CD4-positive, alpha-beta T cell treated with Interleukin-1 beta for 1 hour (primary cell): ENCODE measurements at regions not wholly inside any gene's neighbourhood (a gene's known extent, or its start where the extent isn't known, plus 50 kb on each side); places are given as distances from the start of the nearest gene placed in this dataset.
A peak's percentile ranks its signal among the peaks of the same experiment; 100 is the strongest.

Source experiments
- DNase-seq, 2 donors: peaks; one replicate each; pipeline ENCODE4 v3.0.0-alpha.2; 2020 to 2022

DNA sequence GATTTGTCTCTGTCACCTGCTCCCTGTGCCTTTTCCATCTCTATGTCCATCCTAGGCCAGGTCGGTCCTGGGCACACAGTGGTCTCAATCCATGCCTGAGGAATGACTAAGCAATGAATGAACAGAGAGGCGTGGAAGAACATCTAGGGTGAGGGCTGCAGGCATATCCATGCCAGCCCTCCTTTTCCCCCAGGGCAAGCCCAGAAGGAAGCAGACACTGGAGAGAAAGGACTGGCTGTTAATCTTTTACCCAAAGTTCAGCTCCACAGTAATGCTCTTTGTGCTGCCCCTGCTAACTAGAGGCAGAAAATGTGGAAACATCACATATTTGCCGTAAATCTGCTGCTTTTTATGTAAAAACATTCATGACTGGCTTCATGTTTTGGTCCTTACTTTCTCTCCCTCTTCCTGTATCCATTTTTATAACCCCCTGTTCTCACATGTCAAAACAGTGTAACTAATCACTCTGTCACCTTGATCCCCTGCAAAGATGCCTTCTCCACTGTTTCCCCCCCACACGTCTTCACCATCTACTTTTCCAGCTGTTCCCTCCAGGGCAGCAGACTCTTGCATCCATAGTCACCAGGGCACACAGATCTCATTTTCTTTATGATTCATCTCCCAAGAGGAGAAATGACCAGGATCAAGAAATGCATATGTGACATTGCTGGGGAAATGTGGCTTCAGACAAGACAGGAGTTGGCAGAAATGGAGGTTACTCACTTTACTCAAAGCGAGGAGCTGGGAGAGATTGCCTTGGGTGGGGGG is 166.4 kb upstream of the PROX1 start:
- no peak for DNase-seq

DNA sequence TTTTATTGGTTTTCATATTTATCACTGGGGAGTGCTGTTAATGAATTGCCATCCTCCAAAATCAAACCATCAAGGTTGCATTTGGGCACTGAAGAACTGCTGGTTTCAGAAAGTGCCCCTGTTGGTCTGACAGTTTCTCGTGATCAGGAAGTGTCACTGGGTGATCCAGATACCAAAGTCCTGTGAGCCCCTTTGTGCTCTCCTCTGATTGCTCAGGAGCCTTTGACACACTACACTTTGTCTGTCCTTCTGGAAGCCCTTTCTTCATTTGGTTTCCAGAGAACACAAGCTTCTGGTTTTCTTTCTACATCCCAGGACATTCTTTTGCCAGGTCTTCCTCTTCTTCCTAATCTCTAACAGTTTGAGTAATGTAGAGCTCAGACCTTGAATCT is 165.8 kb upstream of the PROX1 start:
- no peak for DNase-seq

DNA sequence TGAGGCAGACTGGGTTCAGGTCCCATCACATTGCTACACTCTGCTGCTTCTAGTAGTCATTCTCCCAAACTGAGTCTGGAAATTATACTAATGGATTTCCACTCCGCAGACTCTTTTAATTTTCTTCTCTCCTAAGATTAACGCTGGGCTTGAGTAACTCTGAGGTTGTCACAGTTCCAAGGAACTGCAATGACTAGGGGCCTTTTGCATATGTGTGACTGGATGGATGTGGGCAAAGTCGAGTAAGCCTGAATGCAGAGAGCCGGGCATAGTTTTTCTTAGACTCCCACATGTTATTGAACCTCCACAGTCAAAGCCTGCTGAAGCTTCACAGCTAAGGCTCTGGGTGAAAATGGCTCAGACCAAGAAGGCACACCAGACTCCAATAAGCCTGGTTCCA is 160.9 kb upstream of the PROX1 start:
- DNase-seq = no peak

DNA sequence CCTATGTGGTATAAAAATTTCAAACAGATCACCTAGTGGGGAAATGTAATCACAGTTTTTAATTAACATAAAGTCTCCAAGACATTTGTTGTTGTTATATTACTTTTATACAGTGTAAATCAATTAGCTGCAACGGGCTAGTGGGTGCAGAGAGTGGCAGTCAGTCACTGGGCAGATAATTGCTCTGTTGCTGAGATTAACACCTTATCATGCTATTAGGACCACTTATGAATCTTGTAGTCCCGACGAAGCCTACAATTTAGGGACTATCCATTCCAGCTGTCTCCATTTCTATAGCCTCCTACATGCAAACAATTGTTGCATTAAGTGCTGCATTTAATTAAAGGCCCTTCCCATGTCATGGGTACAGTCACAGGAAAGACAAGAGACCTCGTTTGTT is 158.9 kb upstream of the PROX1 start:
- no peak for DNase-seq

DNA sequence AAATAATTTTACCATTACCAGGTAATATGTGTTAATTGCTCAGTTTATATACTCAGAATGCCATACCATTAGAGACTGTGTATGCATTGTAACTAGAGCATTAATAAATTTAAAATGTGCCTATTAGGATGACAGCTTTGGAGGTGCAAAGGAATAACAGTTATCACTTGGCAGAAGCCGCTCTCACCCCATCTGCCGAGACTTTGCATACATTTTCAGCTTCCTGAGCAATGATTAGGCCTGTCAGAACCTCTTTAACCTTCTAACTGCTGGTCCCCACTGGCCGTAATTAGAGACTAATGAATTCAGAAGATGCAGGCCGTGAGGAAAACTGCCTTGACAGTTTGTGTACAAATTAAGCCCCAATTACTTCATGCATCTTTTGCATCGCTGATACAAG is 158.0 kb upstream of the PROX1 start:
- DNase-seq = no peak

DNA sequence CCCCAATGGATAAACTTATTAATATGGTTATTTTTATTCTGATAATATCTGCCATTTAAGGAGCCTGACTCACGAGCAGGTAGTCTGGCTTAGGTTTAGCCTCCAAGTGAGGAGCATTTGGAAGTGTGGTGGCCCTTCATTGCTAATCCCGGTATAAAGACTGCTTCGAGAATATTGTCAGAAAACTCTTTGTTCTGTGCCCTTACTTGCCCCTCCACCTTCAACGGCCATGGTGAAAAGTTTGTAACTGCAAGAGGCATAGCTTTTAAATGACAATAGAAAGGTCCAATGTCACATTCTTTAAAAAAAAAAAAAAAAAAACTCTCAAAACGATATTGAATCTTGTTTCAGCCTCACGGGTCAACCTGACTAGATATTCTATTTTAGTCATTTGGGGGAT is 157.4 kb upstream of the PROX1 start:
- DNase-seq = no peak

DNA sequence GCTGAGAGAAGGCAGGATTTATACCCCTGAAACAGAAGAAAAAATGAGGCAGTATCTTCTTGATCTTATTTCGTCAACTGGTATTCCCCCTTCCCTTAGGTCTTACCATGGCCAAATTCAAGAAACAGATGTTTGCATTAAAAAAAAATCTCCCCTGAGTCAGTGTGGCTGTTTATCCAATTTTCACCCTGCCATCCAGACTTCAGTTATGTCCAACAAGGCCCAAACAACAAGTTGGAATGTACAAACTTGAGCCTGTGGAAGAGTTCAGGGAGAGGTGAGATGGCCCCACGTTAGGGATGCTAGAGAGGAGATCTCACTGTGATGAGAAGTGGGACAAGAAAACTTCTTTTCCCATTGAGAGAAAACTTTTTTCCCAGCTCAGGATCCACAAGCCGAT is 147.2 kb upstream of the PROX1 start:
- DNase-seq = no peak

DNA sequence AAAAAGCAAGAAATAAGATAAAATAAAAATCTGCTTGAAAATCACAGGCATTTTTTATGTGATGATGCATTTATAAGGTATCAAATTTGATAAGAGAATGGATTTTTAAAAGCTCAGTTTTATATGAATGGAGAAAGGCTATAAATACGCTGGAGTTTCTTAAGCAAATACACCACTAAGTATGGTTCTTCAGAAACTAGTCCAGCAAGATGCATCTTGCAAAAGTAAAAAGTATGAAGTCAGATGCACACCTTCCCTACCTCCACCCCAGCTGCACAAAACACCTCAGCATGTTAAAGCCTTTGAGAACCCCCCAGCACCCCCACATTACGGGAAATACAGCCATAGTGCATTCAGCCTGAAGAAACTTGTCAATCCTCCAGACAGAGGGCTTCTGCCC is 143.1 kb upstream of the PROX1 start:
- no peak for DNase-seq

DNA sequence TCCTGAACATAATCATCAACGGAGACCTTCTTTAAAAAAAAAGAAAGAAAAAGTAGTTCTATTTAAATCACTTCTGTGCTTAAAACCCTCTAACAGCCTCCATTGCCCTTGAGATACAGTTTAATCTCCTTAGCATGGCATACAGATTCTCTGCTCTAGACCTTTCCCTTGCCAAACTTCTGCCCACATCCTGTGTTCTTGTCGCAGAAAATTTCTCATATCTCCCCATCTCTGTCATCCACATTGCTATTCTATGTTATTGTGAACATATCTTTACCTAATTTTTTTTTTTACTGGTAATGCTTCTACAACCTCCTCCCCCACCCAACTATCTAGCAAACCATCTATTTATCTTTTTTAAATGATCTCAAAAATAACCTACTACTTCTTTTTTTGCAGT is 135.7 kb upstream of the PROX1 start:
- peak; percentile 13 to 20 for DNase-seq

DNA sequence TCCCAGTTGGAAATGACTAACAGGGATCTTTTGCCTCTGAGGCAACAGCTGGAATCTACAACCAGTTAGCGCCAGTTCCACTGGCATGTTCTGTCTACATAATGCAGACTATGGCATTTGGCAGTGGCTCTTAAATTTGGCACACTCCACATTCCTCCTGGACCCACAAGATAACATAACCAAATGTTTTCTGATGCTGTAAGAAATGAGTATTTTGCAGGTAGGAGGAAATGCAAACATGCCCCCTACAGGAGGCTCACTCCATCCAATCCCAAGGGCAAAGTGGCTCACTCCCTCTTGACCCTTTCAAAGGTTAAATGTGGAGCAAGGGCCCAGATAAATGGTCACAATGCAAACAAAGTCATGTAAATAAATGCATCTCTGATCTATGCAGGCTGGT is 129.2 kb upstream of the PROX1 start:
- no peak for DNase-seq

DNA sequence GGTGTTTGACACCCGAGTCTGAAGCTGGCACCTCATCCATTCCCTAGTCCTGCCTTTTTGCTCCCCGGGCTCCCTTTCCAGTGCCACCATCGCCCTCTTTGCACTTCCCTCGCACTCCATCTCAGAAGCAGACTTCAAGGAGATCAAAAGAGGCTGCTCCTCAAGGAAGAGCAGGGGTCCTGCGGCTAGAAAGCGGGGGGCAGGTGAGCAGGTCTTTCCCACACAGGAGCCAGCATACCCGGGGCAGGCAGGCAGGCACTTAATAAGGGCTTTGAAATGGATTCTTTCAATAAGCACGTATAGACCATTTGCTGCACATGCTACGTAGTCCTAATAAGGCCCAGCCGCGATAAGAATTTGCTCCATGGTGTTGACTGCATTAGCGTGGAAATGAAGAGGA is 125.9 kb upstream of the PROX1 start:
- no peak for DNase-seq

DNA sequence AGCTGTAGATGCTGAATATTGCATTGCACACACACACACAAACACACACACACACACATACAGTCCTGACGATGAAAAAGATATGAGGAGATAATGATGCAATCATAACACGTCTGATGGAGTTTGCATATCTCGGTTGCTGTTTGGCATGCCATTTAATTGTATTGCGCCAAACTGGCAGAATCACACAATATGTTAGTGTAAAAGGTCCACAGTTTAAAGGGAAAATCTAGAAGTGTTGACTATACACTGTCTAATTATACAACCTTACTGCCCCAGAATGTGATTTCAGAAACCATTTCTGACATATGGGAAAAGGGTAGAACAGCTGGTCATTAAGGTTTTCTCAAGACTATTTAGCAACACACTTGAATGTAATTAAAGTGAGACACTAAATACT is 123.7 kb upstream of the PROX1 start:
- DNase-seq = no peak

DNA sequence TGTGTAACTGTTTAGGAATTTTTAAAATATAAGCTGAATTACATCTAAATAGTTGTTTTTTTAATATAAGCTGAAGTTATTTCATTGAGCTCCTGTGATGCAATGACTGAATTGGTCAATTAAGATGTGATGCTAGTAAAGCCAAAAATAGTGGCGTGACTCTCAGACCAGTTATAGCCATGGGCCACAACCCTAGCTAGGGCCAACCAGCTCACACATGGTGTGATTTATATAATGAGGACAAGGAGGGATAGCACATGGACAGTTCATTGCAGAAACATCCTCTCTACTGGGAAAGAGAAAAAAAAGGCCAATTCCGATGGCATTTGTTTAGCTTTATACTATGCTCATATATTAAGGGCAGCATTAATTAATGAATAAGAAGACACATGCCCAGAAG is 119.3 kb upstream of the PROX1 start:
- no peak for DNase-seq

DNA sequence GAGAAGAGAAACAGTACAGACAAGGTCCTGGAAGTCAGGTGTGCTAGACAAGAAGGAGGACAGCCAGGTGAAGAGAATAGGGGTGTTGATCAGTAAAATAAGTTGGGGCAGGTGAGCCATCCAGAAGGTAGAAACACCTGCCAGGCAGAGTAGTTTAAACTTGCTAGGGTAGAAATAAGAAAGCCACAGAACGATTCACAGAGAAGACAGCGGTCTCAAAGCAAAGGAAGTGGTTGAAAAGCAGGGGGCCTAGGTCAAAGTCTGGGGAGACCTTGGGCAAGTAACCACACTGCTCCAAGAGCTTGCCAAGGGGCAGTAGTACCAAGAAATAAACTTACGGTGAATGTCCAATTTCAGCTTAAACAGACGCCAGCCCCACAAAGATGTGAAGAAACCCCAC is 116.6 kb upstream of the PROX1 start:
- DNase-seq = no peak

DNA sequence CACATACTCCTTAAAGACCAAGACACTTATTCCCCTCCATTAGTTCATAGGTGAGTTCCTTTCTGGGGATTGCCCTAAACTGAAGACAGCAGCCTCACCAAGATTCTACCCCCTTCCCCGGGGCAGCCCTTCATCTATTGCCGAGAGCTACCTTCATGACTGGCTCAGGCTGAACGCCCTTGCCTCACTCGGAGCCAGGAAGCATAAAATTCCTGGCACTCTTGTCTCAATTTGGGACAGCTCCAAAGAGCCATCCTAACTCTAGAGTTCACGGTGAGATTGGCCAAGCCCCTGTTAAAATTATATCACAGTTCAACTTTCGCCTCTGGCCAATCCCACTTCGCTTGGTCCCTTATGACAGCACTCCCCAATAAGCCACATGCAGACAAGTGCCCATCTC is 113.0 kb upstream of the PROX1 start:
- DNase-seq = no peak

DNA sequence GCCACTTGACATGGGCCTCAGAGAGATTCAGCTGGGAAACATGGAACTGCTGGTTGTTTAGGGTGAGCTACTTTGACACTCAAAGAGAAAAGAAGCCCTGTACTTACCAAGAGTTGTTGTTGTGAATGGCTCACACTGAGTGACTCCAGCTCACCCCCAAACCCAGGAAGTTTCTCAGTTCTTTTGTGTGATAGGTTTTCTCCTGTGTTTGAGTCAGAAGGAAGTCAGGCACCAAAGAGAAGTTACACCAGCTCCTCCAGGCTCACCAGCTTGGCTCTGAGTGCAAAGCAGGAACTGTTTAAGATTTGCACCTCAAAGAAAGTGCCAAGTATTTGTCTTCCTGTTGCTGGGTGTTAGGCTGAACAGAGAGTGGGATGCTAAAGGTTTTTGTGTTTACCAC is 111.2 kb upstream of the PROX1 start:
- no peak for DNase-seq

DNA sequence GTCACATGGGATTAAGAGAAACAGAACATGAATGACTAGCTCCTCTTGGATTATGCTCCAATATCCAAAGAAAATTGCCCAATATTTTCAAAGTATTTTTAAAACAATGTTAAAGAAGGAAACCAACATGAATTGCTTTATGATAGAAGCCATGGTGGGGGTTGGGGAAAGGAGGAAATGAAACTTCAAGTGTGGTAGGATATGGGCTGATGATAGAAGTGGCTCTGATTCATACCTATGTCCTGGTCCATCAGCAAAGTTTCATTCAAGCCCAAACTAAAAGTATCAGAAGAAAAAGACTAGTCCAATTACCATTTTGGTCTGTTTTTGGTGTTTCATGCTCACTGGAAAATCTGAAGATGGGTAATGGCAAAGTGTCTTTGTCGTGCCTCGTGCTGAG is 104.2 kb upstream of the PROX1 start:
- no peak for DNase-seq

DNA sequence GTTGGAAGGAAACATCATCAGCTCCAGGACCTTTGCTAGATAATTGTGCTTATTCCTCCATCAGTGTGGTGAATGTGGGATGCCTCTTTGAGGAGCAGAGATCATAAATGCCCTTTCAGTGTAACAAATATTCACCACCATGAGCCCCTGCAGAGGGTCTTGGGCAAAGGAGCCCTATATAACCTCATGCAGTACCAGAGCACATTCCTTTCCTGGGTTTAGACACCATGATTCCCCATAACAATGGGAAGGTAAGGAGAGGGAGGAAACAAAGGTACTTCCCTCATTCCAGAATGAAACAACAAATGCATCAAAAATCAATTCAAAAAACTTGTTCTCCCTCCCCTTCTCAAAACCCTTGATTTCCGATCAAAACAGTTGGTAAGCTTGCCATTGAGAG is 103.4 kb upstream of the PROX1 start:
- no peak for DNase-seq

DNA sequence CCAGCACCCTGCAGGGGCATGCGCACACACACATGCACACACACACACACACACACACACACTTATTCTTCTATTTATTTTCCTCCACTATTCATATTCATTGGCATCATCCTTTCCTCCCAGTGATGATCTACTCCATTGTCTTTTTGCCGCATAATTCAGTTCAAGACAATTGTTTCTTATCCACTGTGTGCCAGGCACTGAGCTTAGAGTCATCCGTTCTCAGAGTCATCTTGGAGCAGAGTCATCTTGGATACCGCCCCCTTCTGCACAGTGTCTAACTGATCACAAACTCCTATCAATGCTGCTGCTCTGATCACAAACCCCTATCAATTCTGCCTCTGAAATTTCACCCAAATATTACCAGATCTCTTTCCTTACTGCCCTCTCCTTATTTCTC is 102.8 kb upstream of the PROX1 start:
- DNase-seq = no peak

DNA sequence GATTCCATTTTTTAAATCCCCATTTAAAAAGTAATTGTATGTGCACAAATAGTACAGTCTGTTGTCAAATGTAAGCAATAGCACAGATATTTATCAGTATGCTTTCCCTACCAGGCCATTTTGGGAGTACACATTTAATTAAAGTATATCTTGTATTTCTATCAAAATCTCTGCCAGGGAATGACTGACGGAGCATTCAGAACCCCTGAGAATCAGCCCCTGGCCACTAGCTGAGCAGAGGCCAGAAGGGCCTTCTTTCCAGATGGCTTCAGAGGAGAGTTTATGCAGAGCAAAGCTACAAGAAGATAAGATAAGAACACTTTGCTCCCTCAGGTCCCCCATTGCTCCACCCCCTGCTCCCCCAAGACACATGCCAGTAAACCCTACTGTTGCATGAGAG is 99.9 kb upstream of the PROX1 start:
- no peak for DNase-seq

DNA sequence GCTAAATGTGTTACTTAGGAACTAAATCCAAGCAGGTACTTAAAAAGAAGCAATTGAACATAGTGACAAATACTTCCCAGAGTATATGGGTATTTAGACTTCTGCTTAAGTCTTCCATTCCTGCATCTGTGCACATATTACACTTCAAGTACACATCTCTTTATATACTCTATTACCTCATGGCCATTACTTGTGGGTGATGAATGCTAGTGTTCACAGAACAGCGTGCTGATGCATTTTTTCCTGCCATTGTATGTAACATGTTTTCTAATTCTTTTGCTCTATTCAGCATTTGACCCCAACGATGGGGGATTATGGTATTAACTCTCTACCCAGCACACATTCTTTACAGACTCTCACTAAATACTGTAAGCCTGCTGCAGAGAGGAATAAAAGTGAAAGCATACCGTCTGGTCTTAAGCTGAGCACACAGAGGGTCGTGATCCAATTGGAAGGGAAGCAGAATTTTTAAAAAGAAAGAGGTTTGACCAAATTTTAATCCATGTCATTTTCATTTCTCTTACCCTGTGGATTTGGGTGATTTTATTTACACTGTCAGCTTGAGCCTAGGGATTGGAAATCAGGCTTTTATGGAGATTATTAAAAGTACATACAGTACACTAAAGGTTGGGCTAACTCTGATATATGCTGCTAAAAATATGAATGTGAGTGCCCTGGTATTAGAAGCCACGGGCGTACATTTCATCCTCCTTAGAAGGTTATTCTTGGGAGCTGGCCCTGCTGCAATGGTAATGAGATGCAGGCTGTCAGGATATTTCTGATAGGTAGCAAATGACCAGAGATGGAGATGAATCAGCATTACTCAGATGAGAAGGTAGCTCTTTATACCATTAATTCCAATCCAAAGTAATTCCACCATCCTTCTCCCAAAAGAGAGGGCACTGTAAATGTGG is 95.5 kb upstream of the PROX1 start:
- DNase-seq = no peak

DNA sequence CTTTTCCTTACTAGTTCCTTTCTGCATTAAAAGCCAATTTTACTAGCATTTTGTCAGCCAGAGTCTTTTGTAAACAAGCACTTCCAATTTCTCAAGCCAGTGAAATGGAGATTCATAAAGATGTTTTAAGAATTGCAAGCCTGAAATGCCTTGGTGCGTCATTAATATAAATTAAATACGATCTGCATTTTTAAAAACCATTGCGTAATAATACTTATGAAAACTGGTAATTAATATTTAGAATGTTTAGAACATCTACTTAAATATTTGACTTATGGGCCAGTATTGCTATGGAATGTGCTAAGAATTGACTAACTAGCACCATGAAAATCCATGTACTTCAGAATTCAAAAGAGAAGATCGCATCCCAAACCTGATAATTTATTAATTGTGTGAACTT is 89.1 kb upstream of the PROX1 start:
- no peak for DNase-seq

DNA sequence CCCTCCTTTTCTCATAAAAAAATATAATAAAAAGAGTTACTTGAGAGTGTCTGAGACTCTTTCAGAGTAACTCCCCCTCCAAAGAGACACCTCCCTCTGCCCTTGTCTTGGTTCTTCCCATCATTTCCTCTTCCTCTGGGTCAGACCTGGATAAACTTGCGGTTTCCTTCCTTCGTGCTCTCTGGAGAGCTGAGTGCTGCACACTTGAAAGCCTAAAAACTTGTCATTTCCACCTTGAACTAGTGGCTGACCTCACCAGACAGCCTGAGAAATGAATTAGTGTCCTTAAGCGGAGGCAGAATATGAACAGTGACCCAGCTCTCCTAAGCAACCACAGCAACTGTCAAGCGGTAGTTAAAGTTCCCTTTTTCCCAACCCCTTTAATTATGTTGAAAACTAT is 88.4 kb upstream of the PROX1 start:
- DNase-seq = no peak

DNA sequence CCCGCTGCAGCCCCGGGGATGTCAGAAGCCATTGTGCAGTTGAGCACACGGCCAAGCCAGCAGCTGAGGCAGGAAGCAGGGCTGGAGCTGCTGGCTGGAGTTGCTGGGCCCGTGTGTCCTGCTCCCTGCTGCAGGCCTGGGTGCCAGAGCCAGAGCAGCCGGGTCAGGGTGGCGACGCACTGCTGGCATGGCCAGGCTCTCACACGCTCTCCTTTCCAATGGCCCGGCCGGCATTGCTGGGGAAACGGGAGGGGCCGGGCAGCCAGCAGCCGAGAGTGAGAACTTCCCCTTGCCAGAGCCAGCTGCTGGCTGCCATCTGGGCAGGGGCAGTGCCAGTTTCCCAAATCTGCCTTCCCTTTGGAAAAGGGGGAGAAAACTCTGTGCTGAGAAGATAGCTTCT is 82.4 kb upstream of the PROX1 start:
- no peak for DNase-seq

DNA sequence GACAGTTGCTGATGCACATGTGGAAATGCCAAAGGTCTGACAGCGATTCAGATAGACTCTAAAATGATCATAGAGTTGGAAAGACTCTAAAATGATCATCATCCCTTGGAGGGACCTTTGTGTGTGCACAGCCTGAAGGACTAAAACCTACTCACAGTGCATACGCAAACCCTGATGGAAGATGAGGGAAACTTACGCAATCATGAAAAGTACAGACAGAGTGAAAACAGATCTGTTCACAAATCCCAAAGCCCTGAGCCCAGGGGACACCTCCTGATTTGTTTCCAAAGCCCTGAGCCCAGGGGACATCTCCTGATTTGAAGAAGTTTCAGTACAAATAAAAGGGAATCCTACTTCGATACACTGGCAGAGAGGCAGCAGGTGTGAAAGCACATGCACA is 79.3 kb upstream of the PROX1 start:
- no peak for DNase-seq
